Thyroid gland (tissue), 4 donors: ENCODE measurements at regions not wholly inside any gene's neighbourhood (a gene's known extent, or its start where the extent isn't known, plus 50 kb on each side); places are given as distances from the start of the nearest gene placed in this dataset.

Experiments
- DNase-seq, 2 donors: peaks; one replicate each; pipeline ENCODE4 v3.0.0-alpha.2; 2019
- H3K27ac ChIP-seq, 3 donors: fragments of 200-600 bp; sonication (generic); 1 replicate in 2 of 3; 2 replicates in 1 of 3; pipeline ENCODE4 v1.5.1; 2016 to 2019; ENCODE audit warnings: mild to moderate bottlenecking in 1 of 3, moderate library complexity in 1 of 3
- H3K27me3 ChIP-seq: fragments of 200-600 bp; sonication (generic); one replicate; pipeline ENCODE4 v1.5.1; 2019
- H3K36me3 ChIP-seq, 2 donors: fragments of 200-600 bp; sonication (generic); one replicate each; pipeline ENCODE4 v1.5.1; 2016 to 2019
- H3K4me1 ChIP-seq, 2 donors: fragments of 200-600 bp; sonication (generic); one replicate each; pipeline ENCODE4 v1.5.1; 2017 to 2019
- H3K4me3 ChIP-seq, 3 donors: fragments of 200-600 bp; sonication (generic); replicated peaks in 1 of 3; 1 replicate in 2 of 3; 2 replicates in 1 of 3; pipeline ENCODE4 v1.5.1; 2016; ENCODE audit warnings: mild to moderate bottlenecking in 1 of 3
- H3K9me3 ChIP-seq: fragments of 200-600 bp; sonication (generic); one replicate; pipeline ENCODE4 v1.5.1; 2017
- POLR2A ChIP-seq, 2 donors: fragments of 450-650 bp; IDR thresholded peaks; one replicate each; pipeline ENCODE4 v1.6.1; 2017; ENCODE audit warnings: antibody characterized with exemption in 2 of 2, mild to moderate bottlenecking in 2 of 2, moderate library complexity in 1 of 2
- WGBS, 2 donors: methylation state at CpG; one replicate each; pipeline ENCODE4 v1.1.5; 2017; 5-methylcytosine and 5-hydroxymethylcytosine counted together
- intact Hi-C: fragments of 100-400 bp; cut with DNase I; formaldehyde crosslinking; loops from one replicate; pipeline ENCODE4 v1.15.1; 2023
- TF ChIP-seq, protein P1 (sequence below), 6 experiments: fragments of 200-600 bp in 3 of 6; fragments of 450-650 bp in 3 of 6; sonication (generic) in 3 of 6; IDR thresholded peaks; one replicate each; pipeline ENCODE4 v1.5.1; 2016 to 2019; ENCODE audit warnings: antibody characterized with exemption in 6 of 6, mild to moderate bottlenecking in 2 of 6, inconsistent platforms in 1 of 6, moderate library complexity in 1 of 6

- H3K36me3 ChIP-seq = no peaks in the 10 kb centered on the region
- no peaks in the 10 kb centered on the region for H3K9me3 ChIP-seq
- no peak for DNase-seq
- peaks cover 8 to 11% of the 10 kb centered on the region in 2 donors for H3K4me1 ChIP-seq
- WGBS, 2 donors = 83 to 87% methylated on average over 5 of the region's 5 CpGs
- TF ChIP-seq, protein P1, sequence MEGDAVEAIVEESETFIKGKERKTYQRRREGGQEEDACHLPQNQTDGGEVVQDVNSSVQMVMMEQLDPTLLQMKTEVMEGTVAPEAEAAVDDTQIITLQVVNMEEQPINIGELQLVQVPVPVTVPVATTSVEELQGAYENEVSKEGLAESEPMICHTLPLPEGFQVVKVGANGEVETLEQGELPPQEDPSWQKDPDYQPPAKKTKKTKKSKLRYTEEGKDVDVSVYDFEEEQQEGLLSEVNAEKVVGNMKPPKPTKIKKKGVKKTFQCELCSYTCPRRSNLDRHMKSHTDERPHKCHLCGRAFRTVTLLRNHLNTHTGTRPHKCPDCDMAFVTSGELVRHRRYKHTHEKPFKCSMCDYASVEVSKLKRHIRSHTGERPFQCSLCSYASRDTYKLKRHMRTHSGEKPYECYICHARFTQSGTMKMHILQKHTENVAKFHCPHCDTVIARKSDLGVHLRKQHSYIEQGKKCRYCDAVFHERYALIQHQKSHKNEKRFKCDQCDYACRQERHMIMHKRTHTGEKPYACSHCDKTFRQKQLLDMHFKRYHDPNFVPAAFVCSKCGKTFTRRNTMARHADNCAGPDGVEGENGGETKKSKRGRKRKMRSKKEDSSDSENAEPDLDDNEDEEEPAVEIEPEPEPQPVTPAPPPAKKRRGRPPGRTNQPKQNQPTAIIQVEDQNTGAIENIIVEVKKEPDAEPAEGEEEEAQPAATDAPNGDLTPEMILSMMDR (IDR thresholded peaks at IDR 0.05) = no peak
- TF ChIP-seq POLR2A (IDR thresholded peaks at IDR 0.05) = no peak
- H3K4me3 ChIP-seq = no peak overlapping the region
- no peaks in the 10 kb centered on the region for H3K27me3 ChIP-seq
- H3K27ac ChIP-seq = no peak overlapping the region
- intact Hi-C loops = no loop called here
Measured at GRCh38 chr16:6937641-6938040, 395.0 kb upstream of the RBFOX1 start.

- Histone ChIP-seq H3K9me3 (no peaks in the 10 kb centered on the region), H3K27ac (no peak overlapping the region), H3K4me1 (no peaks in the 10 kb centered on the region), H3K4me3 (no peak overlapping the region), H3K27me3 (no peaks in the 10 kb centered on the region), H3K36me3 (no peaks in the 10 kb centered on the region)
- no peak for DNase-seq
- intact Hi-C loops = no loop called here
- WGBS, 2 donors = 80 to 84% methylated on average over 5 of the region's 5 CpGs
- TF ChIP-seq, protein P1 (IDR thresholded peaks at IDR 0.05) = no peak
Measured at GRCh38 chr16:6932871-6933385, 399.7 kb upstream of the RBFOX1 start.

DNA sequence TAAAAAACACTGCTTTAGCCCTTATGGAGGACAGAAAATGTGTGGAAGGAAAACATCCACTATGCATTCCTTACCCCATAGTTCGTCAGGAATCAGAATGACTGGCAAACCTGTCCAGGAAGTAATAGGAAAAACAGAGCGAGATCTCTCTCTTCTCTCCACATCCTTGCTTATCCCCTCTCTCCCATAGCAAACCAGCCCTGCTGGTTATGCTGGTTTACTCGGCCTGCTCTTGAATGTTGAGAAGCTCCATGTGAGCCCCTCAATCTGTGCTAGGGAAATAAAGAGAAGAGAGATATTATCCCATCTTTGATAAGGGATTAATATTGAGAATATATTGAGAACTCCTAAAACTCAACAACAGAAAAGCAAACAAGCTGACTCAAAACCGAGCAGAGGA is 402.8 kb upstream of the RBFOX1 start:
- no peak for TF ChIP-seq POLR2A (IDR thresholded peaks at IDR 0.05)
- TF ChIP-seq, protein P1 (IDR thresholded peaks at IDR 0.05) = no peak
- H3K9me3 ChIP-seq = no peaks in the 10 kb centered on the region
- WGBS, 2 donors = 43 to 51% methylated on average over 4 of the region's 4 CpGs
- H3K27ac ChIP-seq = no peak overlapping the region
- DNase-seq = peak in 1 of 2 donors; percentile 14
- intact Hi-C loops = no loop called here
- no peaks in the 10 kb centered on the region for H3K27me3 ChIP-seq
- no peaks in the 10 kb centered on the region for H3K36me3 ChIP-seq
- H3K4me1 ChIP-seq = peaks cover 4 to 6% of the 10 kb centered on the region in 2 donors
- no peak overlapping the region for H3K4me3 ChIP-seq

- no peaks in the 10 kb centered on the region for H3K9me3 ChIP-seq
- H3K36me3 ChIP-seq = no peaks in the 10 kb centered on the region
- intact Hi-C loops = no loop called here
- H3K27me3 ChIP-seq = no peaks in the 10 kb centered on the region
- no peak for TF ChIP-seq POLR2A (IDR thresholded peaks at IDR 0.05)
- TF ChIP-seq, protein P1 (IDR thresholded peaks at IDR 0.05) = no peak
- DNase-seq = peak in 1 of 2 donors; percentile 41
- WGBS, 2 donors = 16 to 18% methylated on average over 7 of the region's 7 CpGs
- peaks cover 4 to 6% of the 10 kb centered on the region in 2 donors for H3K4me1 ChIP-seq
- no peak overlapping the region for H3K27ac ChIP-seq
- no peak overlapping the region for H3K4me3 ChIP-seq
Measured at GRCh38 chr16:6926762-6927161, 405.9 kb upstream of the RBFOX1 start.

DNA sequence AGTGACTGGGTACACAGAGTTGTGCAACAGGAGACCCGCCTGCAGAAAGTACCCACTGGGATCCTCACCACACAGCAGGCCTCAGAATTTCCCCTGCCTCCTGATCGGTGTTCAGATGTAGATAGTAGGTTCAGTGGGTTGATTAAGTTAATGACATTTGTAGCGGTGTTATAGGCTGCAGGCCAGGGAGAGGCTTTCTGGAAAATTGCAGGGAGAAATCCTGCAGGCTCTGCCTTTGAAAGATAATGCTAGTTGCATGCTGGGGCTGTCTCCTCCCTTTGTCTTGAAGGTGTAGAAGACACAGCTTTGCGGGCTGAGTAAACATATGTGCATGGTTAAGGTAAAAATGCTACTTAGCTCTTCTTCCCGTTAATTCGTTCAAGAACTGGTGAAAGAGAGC is 406.3 kb upstream of the RBFOX1 start:
- Histone ChIP-seq H3K27ac (no peak overlapping the region), H3K9me3 (no peaks in the 10 kb centered on the region), H3K27me3 (no peaks in the 10 kb centered on the region), H3K4me1 (peaks cover 4 to 6% of the 10 kb centered on the region in 2 donors), H3K4me3 (no peak overlapping the region), H3K36me3 (no peaks in the 10 kb centered on the region)
- 31 to 56% methylated on average over 6 of the region's 6 CpGs for WGBS, 2 donors
- intact Hi-C loops = no loop called here
- TF ChIP-seq, protein P1 (IDR thresholded peaks at IDR 0.05) = no peak
- no peak for TF ChIP-seq POLR2A (IDR thresholded peaks at IDR 0.05)
- DNase-seq = no peak
